ENCODE measurements at regions not wholly inside any gene's neighbourhood (a gene's known extent, or its start where the extent isn't known, plus 50 kb on each side); places are given as distances from the start of the nearest gene placed in this dataset.

DNA sequence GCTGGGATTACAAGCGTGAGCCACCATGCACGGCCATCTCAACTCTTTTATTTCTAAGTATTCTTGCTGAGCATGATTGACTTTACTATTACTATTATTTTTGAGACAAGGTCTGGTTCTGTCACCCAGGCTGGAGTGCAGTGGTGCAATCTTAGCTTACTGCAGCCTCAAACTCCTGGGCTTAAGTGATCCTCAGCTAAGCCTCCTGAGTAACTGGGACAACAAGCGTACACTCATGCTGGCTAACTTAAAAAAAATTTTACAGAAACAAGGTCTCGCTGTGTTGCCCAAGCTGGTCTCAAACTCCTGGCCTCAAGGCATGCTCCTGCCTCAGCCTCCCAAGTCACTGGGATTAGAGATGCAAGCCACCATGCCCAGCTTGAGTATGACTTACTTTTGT lies 443.7 kb downstream of the ARHGEF28 start:
- DNase-seq (ENCODE audit: low read depth), result no peak

DNA sequence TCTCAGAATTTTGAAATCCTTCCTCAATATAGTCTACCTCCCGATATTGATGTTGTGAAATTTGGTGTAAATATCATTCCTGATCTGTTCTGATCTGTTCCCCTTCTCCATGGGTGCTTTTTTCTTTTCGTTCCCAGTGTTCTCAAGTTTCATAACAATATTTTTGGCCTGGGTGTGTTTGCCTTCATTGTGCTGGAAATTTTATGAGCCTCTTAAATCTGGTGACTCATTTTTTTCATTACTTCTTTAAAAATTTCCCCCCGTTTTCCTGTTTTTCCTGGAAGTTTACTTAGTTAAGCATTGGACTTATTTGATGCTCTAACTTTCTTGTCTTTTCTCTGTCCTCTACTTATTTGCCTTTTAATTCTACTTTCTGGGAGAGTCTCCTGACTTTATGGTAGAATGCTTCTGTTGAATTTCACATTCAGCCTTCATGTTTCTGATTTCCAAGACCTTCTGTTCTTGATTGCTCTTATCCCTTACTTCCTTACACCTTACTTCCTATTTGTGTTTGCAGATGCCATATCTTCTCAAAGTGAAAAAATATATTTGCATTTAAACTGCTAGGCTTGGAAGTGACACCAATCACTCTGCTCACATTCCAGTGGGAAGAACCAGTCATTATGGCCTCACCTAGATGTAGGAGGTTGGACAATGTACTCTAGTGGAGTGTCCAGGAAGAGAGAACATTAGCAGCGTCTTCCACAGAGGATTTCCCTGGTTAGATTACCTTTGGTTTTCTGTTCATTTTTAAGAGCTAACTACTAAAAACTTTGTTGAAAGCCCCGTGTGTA lies 441.9 kb downstream of the ARHGEF28 start:
- DNase-seq (ENCODE audit: low read depth), result peak; percentile 69

DNA sequence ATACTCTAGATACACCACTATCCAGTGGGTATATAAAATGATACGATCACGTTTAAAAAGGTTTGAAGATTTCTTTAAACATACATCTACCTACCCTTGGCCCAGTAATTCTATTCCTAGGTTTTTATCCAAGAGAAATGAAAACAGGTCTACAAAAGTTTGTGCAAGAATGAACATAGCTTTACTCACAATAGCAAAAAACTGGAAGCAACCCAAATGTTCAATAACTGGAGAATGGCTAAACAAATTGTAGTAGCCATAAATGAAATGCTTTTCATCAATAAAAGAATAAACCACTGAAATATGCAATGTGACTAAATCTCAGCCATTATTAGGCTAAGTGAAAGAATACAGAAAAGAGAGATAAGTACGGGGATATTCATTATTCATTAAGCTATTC lies 438.9 kb downstream of the ARHGEF28 start:
- no peak for DNase-seq (ENCODE audit: low read depth)

DNA sequence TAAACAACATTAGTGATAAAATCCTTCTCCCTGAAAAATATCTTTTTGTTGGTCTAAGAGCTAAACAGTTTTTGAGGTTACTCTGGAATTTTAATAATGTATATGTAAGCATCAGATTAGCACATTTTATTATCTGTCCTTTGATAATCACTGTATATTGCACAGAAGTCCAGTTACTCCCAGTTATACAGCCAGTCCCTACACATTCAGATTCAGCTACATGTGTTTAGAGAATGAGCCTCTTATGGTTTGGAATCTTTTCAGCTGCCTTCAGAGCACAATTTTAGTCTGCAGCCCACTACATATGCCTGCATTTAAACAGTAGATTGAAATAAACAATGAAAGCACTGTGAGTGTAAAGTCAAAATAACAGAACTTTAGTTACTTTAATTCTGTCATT lies 438.2 kb downstream of the ARHGEF28 start:
- DNase-seq (ENCODE audit: low read depth), result no peak

DNA sequence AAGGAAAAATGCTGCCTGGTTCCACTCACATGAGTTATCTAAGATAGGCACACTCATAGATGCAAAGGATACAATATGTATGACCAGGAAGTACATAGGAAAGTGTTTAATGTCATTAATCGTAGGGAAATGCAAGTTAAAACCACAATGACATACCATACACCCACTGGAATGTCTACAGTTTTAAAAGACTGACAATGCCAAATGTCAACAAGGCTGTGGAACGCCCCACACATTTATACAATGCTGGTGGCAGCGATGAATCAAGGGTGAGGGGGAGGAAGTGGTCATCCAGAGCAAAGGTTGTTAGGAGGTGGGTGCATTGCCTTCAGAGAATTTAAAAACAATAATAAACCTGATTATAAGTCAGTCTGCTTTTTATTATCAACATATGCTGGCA lies 437.8 kb downstream of the ARHGEF28 start:
- peak; percentile 70 for DNase-seq (ENCODE audit: low read depth)

DNA sequence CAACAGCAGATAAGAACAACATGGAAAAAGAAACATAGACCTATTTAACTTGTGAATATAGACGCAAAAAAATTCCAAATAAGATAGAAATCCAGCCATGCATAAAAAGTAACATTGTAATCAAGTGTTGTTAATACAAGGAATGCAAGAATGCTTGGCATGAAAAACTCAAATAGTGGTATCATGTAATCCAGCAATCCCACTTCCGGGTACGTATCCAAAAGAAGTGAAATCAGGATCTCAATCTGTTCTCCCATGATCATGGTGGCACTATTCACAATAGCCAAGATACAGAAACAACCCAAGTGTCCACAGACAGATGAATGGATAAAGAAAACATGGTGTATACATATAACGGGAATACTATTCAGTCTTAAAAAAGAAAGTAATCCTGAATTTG lies 437.4 kb downstream of the ARHGEF28 start:
- peak; percentile 40 for DNase-seq (ENCODE audit: low read depth)

DNA sequence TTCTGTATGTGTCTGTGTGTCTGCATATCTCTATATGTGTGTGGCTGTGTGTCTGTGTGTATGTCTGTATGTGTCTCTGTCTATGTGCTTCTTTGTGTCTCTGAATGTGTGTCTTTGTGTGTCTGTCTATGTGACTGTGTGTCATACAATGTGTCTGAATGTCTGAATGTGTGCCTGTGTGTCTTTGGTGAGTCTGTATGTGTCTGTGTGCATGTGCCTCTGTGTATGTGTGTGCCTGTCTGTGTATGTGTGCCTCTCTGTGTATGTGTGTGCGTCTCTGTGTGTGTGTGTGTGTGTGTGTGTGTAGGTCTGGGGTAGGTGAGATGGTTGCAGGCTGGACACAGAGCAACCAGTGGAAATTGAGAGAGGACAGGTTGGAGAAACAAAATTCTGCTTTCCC lies 435.3 kb downstream of the ARHGEF28 start:
- no peak for DNase-seq (ENCODE audit: low read depth)

DNA sequence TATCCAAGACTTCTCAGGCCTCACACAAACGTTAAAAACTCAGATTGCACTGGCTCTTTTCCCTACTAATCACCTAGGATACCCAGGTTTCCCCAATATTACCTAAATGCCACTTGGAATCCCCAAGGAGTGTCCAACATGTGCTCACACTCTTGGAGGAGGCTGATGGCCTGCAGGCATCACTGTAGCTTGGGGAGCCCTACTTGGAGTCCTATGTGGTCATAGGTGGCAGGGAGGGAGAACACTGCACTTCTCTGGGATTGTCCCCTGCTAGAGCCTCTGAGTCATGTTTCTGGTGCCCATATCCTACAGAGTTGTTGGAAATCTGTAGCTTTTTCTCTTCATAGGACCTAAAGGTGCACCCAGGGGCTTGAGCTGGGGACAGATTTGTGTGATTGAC lies 433.7 kb downstream of the ARHGEF28 start:
- DNase-seq (ENCODE audit: low read depth), result no peak

DNA sequence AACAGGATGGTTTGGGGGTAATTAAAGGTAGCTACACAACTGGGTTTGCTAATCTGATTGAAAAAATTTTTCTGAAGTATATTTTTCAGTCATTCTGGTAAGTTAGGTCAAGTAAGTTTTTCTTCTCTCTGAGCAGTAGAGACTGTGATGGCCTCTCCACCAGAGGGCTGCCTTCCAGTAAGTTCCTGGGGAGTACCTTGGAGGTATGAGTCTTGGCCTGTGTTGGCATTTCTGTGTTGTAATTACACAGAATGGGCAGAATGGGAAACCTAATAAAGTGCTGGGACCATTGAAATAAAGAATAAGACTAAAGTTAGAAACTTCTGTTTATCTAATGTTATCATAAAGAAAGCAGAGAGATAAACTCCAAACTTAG lies 430.8 kb downstream of the ARHGEF28 start:
- DNase-seq (ENCODE audit: low read depth), result no peak

DNA sequence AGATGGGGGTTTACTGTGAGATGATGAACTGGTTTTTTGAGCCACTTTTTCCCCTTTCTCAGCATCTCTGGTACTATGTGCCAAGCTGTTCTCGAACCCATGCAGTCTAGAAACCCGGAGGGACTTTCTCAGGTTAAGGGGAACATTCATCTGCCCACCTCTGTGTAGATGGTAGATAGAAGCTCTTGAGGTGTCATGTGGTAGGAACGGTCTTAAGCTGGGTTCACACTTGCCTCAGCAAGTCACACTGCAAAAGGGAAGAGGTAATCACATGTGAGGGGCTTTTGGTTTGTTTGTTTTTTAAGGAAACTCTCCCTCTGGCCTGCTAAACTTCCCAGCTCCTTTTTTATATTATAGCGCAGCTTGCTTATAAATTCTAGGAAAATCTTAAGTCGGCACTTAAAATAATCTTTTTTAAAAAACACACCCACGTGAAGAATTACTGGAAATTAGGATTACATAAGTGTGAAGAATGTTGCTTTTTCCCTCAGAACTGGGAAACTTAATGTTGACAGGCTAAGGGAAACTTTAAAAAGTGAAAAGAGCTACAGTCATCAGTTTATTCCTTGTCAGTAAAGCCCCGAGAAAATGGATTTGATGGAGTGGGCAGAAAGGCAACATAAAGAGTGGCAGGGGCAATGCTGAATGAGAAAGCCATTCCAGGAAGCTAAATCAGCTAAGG lies 430.3 kb downstream of the ARHGEF28 start:
- DNase-seq (ENCODE audit: low read depth), result no peak

DNA sequence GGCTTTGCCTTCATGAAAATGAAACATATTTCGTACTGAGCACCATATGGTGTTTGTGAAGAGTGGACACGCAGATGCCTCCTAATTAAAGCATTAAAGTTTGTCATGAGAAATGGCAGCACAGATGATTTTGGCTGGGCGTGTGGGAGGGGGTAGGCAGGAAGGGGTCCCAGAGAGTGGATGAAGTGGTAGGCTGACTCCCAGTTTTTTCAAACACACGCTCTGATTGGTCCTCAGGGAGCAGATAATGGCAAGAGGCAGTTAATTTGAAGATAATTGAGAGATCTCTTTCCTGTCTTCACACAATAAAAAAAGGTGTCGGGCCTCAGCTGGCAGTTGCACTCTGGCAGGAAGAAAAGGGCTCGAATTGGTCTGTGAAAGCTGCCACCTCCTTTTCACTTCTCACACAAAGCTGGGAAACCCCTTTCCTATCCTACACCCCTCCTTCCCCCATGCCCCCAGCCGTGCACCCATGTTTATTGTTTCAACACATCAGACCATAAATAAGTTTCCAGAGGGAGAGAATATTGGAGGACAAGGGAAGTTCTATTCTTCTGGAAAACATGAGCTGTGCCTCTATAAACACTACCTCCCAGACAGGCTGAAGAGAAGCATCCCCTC lies 429.6 kb downstream of the ARHGEF28 start:
- no peak for DNase-seq (ENCODE audit: low read depth)

DNA sequence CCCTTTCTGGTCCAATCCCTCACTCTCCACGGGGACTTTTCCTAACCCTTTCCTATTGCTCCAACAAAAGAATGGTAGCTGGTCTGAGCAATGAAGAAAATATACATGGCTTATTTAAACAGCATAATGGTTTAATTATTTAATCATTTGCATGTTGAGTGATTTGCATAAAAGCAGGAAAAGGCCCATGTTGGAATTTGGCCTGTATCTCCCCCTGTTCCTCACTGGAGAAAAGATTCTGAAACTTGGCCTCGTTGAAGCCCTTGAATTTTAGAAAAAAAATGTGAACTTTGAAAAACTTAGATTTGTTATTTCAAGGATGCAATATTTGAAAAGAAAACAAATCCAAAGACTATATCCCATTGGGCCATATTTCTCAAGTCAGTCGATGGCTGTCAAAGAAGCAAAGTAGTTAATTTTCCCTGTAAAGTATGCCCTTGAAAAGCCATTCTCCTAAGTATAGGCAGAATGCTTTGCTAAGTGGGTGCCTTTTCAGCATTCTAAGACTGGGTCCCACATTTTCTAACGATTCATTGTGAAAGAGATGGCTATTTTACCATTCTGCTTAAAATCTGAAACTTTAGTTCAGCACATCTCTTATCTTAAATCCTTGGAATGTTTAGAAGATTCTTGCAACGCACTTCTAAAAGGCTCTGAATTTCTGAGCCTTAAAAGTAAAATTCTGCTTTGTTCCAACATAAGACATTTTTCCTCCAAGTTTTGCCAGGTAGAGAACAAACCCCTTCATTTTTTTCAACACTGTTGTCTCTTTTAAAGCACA lies 428.8 kb downstream of the ARHGEF28 start:
- DNase-seq (ENCODE audit: low read depth), result no peak

DNA sequence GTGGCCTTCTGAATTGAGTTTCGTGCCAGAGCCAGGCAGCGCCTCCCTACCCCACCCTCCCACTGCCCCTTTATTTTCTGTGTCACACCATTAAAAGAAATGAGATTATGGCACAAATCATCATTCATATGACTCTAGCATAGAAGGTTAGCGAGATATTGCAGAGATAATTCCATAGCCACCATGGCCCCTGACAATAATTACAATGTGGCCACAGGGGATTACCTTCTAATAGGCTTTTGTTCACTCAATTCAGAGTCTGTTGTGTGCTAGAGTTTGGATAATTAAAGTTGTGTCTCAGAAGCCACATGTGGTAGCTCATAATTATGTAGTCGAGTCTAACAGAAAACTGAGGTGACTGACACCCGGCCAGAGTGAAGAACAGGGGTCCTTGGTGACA lies 428.1 kb downstream of the ARHGEF28 start:
- no peak for DNase-seq (ENCODE audit: low read depth)

DNA sequence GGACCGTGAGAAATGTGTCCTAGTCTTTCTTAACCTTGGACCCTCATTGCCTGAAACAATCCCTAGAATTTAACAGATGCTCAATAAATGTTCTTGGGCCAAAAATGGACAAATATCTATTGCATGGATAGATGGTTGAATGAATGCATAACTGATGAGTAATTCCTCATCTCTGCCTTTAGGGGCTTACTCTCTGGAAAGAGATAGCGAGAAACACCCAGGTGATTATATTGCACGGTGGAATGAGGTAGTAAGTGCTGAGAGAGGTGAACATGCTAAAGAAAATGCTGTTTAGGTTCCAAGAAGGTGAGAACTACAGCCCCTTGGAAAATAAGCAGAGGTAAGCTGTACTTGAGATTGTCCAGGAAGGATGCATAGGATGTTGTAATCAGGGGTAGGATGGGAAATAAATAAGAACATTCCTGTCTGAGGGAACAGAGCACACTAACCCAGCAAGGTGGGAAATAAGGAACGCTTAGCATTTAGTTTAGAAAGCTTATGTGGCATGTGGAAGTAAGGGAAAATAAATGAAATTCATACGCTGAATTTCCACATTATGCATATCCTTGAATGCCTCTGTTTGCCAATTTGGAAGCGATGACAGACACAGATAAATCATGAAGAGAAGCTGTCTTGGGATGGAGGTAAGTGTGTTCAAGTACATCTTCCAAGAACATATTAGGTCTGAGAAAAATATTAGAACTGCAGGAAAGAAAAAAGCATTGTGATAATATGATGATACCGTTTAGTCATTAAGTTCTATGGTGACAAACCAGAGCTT lies 426.6 kb downstream of the ARHGEF28 start:
- DNase-seq (ENCODE audit: low read depth), result no peak

DNA sequence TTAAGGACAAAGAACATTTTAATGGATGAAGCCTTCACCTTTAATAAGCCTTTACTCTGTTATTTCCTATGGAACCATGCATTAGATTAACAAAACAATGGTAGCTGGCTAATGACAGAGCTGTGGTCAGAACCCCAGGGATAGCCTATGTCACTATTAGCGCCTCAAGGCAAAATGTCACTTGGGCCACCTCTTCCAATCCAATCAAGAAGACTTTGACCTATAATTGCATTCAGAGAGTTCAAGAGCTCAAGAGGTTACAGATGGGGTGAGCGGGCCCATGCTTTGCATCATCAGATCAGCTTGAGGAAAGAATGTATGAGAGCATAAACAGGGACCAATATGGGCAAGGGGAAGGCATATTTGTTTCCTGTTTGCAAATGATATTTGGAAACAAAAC lies 425.1 kb downstream of the ARHGEF28 start:
- no peak for DNase-seq (ENCODE audit: low read depth)

DNA sequence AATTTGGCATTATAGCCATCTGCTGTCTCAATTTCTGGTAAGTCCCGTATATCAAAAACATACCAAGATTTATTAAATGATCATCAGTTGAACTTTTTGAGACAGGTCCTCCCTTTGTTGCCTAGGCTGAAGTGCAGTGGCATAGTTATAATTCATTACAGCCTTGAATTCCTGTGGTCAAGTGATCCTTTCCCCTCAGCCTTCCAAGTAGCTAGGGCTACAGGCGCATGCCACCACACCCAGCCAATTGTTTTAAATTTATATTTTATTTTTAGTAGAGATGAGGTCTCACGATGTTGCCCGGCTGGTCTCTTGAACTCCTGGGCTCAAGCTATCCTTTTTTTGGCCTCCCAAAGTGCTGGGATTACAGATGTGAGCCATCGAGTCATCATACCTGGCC lies 418.9 kb downstream of the ARHGEF28 start:
- peak; percentile 54 for DNase-seq (ENCODE audit: low read depth)

DNA sequence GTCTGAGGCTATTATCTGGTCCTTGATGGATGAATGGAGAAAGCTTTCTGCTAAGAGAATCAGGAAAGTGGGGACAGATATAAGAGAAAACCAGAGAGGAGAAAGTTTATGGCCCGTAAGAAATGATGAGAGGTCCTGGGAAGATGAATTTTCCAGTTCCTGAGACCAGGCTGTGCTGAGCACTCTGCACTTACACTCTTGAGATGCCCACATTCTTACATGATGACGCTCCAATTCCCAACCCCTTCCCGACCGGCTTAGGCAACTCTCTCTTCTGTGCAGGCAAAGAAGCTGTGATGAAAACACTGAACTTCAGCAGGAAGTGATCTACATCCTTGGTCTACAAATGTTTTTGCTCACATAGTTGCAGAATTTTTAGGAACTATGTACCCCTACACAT lies 417.0 kb downstream of the ARHGEF28 start:
- peak; percentile 86 for DNase-seq (ENCODE audit: low read depth)

DNA sequence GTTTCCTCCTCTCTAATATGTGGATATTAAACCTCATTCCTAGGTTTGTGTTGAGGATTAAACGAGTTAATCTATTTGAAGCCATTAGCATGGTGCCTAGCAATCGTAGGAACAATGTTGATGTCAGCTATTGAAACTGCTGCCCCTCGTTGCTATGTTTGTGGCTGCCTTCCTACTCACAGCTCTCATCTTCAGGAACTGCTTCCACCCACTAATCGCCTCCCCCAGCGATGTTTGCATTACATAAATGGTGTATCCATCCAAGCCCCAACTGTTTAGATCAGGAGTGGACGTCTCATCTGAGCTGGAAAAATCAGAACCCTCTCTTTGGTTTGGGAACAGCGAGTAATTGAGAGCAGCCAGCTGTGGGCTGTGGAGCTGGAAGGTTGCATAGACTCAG lies 416.6 kb downstream of the ARHGEF28 start:
- DNase-seq (ENCODE audit: low read depth), result no peak

DNA sequence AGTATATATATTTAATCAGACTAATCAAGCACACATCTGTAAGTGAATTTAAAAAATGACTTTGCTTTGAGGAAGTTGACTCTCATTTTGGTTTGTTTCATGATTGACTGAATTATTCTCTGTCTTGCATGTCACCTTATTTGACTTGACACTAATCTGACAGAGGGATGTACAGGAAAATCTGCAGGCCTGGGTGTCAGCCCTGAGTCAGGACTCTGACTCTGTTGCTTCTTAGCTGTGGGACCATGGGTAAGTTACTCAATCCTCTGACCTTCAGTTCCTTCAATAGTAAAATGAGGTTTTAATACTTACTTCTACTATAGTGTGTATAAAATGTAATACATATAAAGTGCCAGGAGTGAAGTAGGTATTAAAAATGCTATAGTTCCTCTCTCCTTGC lies 415.9 kb downstream of the ARHGEF28 start:
- no peak for DNase-seq (ENCODE audit: low read depth)

DNA sequence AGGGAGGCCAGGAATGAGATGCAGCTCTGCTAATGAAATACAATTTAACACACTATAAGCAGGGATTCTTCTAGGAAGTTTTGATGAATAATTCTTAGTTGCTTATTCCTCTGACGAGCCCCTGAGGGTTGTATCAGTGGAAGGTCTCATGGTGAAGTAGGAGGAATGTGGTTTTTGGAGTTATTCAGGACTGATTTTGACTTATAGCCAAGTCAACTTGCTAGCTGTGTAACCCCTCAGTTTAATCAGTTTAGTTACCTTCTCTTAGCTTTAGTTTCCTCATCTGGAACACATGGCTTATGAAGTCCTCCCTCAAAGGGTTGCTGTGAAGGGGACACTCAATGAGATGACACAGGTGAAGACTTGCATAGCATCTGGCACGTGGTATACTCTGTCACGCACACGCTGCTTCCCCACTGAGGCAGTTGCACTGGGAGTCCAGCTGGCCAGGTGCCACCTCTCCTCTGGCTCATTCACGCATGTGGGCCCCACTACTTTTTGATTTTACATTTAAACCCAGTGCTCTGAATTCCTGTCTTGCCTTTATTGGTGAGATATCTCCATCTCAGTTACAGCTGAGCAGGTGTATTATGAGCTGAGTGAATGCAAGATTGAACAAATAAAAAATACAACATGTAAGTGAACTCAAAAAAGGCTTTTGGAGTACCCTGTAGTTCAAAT lies 415.0 kb downstream of the ARHGEF28 start:
- peak; percentile 77 for DNase-seq (ENCODE audit: low read depth)
